Stimulated activated CD4-positive, alpha-beta T cell treated with anti-CD3 and anti-CD28 coated beads, Interleukin-15, amount 100 ng/mL, for 1 hour (primary cell): ENCODE measurements at regions not wholly inside any gene's neighbourhood (a gene's known extent, or its start where the extent isn't known, plus 50 kb on each side); places are given as distances from the start of the nearest gene placed in this dataset.
A peak's percentile ranks its signal among the peaks of the same experiment; 100 is the strongest.
"Not testable (repeated sequence)": the region's sequence is repeated elsewhere in the genome, so short reads cannot be mapped to it uniquely, and the experiment has no call there.

Experiments
- DNase-seq, 2 donors: peaks; one replicate each; pipeline ENCODE4 v3.0.0-alpha.2; 2020; ENCODE audit warnings: low read depth in 1 of 2, low spot score in 1 of 2

- no peak for DNase-seq
Measured at GRCh38 chr4:106529348-106530023, 160.9 kb upstream of the GIMD1 start.

GRCh38 chr4:106527316-106527715, 158.7 kb upstream of the GIMD1 start:
- no peak for DNase-seq

DNA sequence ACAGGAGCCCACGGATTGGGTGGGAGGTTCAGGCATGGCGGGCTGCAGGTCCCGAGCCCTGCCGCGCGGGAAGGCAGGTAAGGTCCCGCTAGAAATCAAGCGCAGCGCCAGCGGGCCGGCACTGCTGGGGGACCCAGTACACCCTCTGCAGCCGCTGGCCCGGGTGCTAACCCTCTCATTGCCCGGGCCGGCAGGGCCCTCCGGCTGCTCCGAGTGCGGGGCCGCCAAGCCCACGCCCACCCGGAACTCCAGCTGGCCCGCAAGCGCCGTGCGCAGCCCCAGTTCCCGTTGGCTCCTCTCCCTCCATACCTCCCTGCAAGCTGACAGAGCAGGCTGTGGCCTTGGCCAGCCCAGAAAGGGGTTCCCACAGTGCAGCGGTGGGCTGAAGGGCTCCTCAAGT, 156.8 kb upstream of the GIMD1 start:
- DNase-seq = not testable (repeated sequence)

DNA sequence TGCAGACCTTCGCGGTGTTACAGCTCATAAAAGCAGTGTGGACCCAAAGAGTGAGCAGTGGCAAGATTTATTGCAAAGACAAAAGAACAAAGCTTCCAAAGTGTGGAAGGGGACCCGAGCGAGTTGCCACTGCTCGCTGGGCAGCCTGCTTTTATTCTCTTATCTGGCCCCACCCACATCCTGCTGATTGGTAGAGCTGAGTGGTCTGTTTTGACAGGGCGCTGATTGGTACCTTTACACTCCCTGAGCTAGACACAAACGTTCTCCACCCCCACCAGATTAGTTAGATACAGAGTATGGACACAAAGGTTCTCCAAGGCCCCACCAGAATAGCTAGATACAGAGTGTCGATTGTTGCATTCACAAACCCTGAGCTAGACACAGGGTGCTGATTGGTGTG, 156.2 kb upstream of the GIMD1 start:
- DNase-seq = not testable (repeated sequence)

DNA sequence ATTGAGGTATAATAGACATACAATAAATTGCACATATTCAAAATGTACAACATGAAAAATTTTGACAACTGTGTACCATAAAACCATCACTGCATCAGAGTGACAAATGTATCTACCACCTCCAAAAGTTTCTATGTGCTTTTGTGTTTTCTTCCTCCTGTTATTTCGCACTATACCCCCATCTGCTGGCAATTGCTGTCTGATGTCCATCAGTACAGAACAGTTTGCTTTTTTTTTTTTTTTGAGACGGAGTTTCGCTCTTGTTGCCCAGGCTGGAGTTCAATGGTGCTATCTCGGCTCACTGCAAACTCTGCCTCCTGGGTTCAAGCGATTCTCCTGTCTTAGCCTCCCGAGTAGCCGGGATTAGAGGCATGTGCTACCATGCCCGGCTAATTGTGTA, 154.3 kb upstream of the GIMD1 start:
- DNase-seq = no peak

DNA sequence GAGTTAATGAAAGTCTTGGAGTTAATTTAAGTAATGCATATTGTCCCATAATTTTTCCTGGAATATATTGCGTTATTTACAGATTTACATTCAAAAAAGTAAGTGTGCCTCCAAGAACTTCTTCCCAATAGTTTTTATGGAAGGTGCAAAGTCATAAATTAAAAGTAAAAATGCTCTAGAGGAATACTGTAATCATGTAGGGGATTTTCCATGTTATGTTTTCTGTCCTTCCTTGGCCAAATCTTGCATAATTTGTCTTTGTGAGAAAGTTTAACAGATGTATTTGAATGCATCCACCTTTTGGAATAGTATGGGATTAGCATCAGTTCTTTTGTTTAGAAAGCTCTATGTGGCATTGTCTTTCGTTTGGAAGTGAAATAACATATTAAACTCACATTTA, 144.1 kb upstream of the GIMD1 start:
- DNase-seq = no peak

- DNase-seq = no peak
Measured at GRCh38 chr4:106507440-106507839, 138.9 kb upstream of the GIMD1 start.

DNA sequence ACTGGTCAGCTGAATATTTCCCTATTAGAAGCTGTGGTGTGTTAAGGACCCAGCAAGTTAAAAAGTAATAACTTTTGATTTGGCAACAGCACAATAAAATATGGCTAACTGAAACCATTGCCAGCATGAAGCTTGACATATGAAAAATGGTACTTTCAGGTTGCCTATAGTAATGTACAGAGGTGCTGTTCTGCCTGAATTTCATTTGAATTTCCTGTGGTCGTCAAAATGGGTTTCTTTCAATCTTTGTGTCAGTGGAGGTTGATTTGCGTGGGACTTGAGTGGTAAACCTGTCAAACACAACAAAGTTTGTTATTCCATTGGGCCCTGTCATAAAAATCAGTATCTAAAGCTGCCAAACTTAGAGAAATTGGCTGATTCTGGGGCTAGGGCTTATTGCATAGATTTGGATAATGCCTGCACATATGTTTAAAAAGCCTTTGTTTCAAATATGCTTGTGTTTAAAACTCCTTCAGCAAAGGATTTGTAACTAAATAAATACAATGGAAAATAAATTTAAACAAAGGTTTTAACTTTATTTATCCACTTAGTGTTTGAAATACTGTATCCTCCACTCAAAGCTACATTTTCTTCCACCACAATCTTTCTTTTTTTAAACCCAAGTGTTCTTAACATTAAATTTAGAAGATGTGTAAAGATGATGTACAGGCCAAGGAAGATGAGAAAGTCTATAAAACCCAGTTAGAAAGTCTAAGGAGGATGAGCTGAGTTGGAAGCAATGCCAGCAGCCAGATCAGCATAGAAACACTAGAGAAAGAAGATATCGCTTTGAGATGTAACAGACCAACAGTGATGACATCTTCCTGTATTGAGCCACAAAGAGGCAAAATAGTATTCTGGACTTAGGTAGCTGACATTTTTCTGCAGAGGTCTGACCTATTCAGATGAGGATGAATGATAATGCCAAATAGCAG, 134.8 kb upstream of the GIMD1 start:
- no peak for DNase-seq

GRCh38 chr4:106502106-106502699, 133.6 kb upstream of the GIMD1 start:
- peak in 1 of 2 donors; percentile 11 for DNase-seq

DNA sequence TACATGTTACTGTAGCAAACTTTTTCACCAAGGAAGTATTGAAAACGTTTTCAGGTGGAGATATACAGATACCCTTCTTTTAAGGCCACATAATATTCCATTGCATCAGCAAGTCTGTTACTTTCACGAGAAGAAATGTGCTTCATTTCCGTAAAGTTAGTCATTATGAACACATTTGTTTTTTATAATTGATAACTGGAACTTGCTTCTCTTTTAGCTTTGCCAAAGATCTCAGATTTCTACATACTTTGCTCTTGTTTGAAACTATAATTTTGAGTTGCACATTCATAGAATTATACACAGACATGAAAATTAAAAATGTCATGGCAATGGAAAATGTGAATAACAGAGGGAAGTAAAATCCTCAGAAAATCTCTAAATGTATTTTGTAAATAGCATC, 128.7 kb upstream of the GIMD1 start:
- DNase-seq = no peak

DNA sequence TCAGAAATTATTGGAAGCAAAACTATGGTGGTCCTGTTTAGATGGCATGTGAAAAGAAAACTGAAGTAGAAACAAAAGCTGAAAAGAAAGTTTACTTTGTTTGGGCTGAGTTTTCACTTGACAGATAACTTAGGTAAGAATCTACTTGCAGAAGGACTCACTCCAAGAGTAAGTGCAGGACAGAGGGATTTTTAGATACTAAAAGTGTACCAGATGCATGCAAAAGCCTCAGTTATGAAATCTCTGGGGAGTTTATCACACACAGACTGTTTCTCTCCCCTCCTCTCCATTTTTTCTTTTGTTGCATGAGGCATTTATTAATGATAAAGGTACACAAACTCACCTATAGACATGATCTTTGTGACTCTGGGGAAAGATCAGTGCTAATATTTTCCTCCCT, 127.5 kb upstream of the GIMD1 start:
- DNase-seq = no peak

GRCh38 chr4:106495476-106495875, 126.9 kb upstream of the GIMD1 start:
- no peak for DNase-seq

GRCh38 chr4:106494066-106494465, 125.5 kb upstream of the GIMD1 start:
- no peak for DNase-seq

GRCh38 chr4:106493086-106493485, 124.5 kb upstream of the GIMD1 start:
- no peak for DNase-seq

- no peak for DNase-seq
Measured at GRCh38 chr4:106486533-106486932, 118.0 kb upstream of the GIMD1 start.

DNA sequence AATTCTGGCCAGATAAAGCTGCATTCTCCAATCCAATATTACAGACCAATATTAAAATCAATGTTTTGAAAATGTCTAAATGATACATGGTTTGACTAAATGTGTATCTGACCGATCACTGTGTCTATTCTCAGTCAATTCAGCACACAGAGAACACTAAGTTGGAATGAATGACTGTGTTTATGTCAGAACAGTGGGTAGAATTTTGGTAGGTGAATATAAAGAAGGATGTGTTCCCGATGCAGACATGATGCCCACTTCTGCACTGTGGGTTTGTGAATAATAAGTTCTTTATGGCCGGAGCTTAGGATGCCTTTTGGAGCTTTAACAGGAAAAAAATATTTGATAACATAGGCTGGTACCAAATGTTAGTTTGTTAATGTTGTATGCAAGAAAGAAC, 113.2 kb upstream of the GIMD1 start:
- no peak for DNase-seq

- DNase-seq = no peak
Measured at GRCh38 chr4:106478152-106478551, 109.6 kb upstream of the GIMD1 start.

DNA sequence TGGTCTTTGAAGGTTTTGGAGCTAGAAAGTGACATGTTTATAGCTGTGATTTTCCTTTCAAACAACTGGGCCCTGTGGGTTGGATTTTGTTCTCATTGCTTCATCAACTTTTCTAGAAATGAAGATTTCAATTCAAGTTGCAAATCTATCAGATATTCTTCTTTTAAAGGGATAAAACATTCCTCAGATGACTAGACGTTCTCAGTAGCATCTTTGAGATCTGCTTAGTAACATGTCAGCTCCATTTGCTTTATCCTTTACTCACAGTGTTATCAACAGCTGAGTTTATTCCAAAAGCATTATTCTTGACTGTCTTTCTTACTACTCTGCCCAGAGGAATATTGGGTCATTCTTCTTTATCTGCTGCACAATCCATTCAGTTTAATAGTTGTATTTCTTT, 108.2 kb upstream of the GIMD1 start:
- DNase-seq = no peak

- DNase-seq = no peak
Measured at GRCh38 chr4:106473515-106473914, 104.9 kb upstream of the GIMD1 start.

DNA sequence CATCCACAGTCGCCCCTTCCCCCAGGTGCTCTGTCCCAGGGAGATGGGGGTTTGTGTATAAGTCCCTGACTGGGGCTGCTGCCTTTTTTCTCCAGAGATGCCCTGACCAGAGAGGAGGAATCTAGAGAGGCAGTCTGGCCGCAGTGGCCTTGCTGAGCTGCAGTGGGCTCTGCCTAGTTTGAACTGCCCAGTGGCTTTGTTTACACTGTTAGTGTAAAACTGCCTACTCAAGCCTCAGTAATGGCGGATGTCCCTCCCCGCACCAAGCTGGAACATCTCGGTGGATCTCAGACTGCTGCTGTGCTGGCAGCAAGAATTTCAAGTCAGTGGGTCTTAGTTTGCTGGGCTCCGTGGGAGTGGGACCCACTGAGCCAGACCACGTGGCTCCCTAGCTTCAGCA, 102.6 kb upstream of the GIMD1 start:
- no peak for DNase-seq

GRCh38 chr4:106463622-106464021, 95.0 kb upstream of the GIMD1 start:
- no peak for DNase-seq

DNA sequence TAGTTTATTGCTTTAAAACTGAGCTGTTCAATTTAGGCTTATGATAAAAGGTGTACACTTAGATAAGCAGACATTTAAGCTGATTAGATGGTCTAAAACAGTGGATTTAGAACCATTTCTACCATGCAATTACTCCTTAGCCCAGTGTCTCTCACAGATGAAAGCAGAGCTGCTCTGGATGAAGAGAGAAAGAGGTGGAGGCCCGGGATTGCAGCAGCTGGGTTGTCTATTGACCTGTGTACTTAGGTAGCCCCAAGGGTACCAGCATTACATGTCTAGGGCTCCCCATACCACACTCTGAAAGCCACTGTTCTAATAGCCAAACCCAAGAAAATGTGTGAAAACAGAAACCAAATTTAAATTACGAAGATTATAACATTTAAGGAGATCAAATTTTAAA, 86.0 kb upstream of the GIMD1 start:
- DNase-seq = no peak
